Stimulated activated CD4-positive, alpha-beta T cell treated with anti-CD3 and anti-CD28 coated beads, Interleukin-1b, Interleukin-23, amount 100 ng/mL, for 48 hours (primary cell): ENCODE measurements at regions not wholly inside any gene's neighbourhood (a gene's known extent, or its start where the extent isn't known, plus 50 kb on each side); places are given as distances from the start of the nearest gene placed in this dataset.

Source experiments
- DNase-seq: peaks from one replicate; pipeline ENCODE4 v3.0.0-alpha.2; 2020

- DNase-seq = no peak
Observed at GRCh38 chr2:5377323-5377722, 314.9 kb upstream of the SOX11 start.

GRCh38 chr2:5379811-5380210, 312.4 kb upstream of the SOX11 start:
- DNase-seq = no peak

GRCh38 chr2:5385596-5385995, 306.6 kb upstream of the SOX11 start:
- no peak for DNase-seq

GRCh38 chr2:5387406-5387805, 304.8 kb upstream of the SOX11 start:
- DNase-seq = no peak

DNA sequence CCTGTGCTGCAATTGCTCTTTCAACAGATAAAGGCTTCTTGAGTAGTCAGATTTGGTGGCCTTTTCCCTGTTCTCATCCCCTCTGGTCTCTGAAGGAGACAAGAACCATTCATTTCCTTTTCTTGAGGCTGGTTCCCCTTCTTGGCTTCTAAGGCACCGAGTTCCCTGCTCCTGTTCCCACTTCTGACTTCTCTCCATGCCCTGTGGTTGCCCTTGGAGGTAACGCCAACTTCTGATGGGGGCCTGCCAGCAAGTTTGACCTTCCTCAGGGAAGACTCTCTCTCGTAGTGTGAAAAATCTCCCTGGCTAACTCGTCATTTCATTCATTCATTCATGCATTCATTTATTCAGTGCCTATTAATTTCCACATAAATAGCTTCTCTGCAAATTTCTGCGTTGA, 302.4 kb upstream of the SOX11 start:
- DNase-seq = no peak

- DNase-seq = no peak
Observed at GRCh38 chr2:5391362-5391761, 300.8 kb upstream of the SOX11 start.

- no peak for DNase-seq
Observed at GRCh38 chr2:5392658-5393057, 299.5 kb upstream of the SOX11 start.

- no peak for DNase-seq
Observed at GRCh38 chr2:5393474-5393873, 298.7 kb upstream of the SOX11 start.

GRCh38 chr2:5394223-5394622, 298.0 kb upstream of the SOX11 start:
- no peak for DNase-seq

- DNase-seq = no peak
Observed at GRCh38 chr2:5401115-5401657, 291.0 kb upstream of the SOX11 start.

DNA sequence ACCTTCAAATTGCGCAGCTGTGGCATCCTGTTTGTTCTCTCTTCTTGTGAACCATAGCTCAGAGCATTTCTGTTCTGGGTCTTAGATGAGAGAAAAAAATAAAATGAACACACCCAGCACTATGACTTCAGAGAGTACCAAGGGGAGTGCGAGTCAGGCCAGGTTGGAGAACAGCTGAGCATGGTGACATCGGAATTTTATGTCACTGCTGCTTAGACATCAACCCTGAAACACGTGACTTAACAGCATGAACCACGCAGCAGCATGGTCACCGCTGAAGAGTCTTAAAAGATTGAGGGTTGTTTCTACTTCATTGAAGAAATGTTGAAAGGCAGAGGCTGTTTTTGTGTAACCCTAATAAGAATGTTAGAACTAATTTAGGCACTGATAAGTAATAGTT, 288.8 kb upstream of the SOX11 start:
- no peak for DNase-seq

GRCh38 chr2:5409898-5410381, 282.2 kb upstream of the SOX11 start:
- no peak for DNase-seq

GRCh38 chr2:5410991-5411700, 281.0 kb upstream of the SOX11 start:
- no peak for DNase-seq

GRCh38 chr2:5412001-5412400, 280.2 kb upstream of the SOX11 start:
- DNase-seq = no peak

GRCh38 chr2:5433855-5434254, 258.3 kb upstream of the SOX11 start:
- no peak for DNase-seq

- DNase-seq = no peak
Observed at GRCh38 chr2:5437375-5437774, 254.8 kb upstream of the SOX11 start.

GRCh38 chr2:5440174-5440573, 252.0 kb upstream of the SOX11 start:
- no peak for DNase-seq

GRCh38 chr2:5442736-5443135, 249.4 kb upstream of the SOX11 start:
- no peak for DNase-seq

GRCh38 chr2:5444168-5444567, 248.0 kb upstream of the SOX11 start:
- no peak for DNase-seq

DNA sequence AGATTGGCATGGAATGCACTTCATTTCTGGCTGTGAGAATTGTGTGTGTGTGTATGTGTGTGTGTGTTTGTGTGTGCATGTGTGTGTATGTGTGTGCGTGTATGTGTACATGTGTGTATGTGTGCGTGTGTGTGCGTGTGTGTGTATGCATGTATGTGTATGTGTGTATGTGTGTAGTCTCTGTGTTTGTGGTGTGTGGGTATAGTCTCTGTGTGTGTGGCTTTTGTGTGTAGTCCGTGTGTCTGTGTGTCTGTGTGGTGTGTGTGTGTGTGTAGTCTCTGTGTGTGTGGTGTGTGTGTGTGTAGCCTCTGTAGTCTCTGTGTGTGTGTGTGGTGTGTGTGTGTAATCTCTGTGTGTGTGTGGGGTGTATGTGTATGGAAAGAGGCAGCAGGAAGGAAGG, 247.3 kb upstream of the SOX11 start:
- no peak for DNase-seq

DNA sequence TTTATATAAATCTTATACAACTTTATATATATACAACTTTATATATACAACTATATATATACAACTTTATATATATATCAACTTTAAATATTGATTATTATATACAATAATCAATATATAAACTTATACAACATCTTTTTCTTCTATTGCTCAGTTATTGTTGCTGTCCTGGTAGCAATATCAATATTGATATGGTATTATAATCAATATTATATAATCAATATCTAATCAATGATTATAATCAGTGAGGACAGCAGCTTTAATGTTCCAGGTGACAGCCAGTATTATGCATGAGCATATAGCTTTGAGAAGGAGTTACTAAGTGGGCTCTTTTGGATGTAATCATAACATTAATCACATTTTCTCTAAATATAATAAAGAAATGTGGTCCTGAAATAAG, 242.3 kb upstream of the SOX11 start:
- no peak for DNase-seq

DNA sequence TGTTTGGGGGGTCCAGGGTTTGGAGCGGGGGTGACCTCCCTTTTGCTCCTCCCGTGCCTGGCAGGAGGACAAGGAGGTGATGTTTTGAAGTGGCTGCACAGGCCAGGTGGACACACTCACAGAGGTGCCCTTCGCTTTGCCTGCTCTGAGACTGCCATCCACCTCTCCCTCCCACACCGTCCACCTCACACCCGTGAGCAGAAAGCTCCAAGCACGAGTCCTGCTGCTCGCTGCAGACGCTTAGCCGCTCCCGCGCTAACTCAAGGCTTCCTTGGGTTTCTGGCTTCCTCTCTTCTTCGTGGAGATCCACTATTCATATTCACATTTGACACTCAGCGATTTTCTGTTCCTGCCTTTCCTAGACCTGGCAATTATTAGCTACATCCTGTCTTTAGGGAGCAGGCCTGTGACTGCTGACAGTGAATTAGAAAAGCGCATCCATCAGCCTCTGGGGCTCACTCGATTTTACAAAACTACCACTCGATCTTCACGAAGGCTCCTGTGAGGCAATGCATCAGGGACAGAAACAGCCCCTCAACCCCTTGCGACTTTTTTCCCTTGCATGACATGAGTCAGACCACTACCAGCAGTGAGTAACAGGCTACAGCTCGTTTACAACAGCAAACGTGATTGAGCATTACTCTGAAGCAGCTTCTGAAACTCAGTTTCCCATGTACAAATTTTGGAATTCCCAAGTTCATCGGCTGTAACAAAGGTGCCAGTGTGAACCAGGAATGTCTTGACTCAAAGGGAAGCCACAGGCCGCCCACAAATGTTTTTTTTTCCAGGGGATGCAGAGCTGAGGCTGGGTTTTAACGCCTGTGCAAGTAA, 238.7 kb upstream of the SOX11 start:
- no peak for DNase-seq

- no peak for DNase-seq
Observed at GRCh38 chr2:5454051-5454390, 238.2 kb upstream of the SOX11 start.

DNA sequence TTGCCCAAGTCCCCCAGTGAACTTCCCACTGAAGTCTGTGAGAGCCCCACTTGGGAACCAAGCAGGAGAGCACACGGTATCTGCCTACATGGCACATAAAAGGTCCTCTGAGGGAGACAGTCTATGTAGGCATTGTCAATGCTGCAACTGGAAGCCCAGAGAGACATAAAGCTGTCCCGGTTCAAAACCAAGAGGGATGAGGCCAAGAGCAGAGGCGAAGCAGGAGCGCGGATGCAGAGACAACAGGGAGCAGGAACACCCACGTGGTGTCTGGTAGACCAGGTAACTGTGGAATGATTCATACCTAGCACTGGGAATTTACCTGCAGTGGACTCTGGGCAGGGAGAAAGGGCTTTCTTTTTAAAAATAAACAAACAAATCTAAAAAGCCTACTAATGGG, 233.1 kb upstream of the SOX11 start:
- no peak for DNase-seq
